DOHH2 (cell line): ENCODE measurements at regions not wholly inside any gene's neighbourhood (a gene's known extent, or its start where the extent isn't known, plus 50 kb on each side); places are given as distances from the start of the nearest gene placed in this dataset.

Source experiments
- H3F3A ChIP-seq: fragments of 200-600 bp; sonication (generic), shearing (Covaris generic); 2 replicates; pipeline ENCODE4 v1.6.0; 2016; ENCODE audit warnings: antibody characterized with exemption, mild to moderate bottlenecking; ENCODE audit not compliant: control insufficient read depth, insufficient read depth
- H3K27ac ChIP-seq: fragments of 200-600 bp; sonication (generic); 2 replicates; pipeline ENCODE4 v1.5.1; 2014; ENCODE audit warnings: low read depth, mild to moderate bottlenecking, low read length, moderate library complexity
- H3K27me3 ChIP-seq: fragments of 200-600 bp; sonication (generic); 2 replicates; pipeline ENCODE4 v1.6.1; 2014; ENCODE audit warnings: mild to moderate bottlenecking, low read length, mixed read lengths; ENCODE audit not compliant: control insufficient read depth
- H3K36me3 ChIP-seq: fragments of 200-600 bp; sonication (generic); 2 replicates; pipeline ENCODE4 v1.6.1; 2014; ENCODE audit warnings: mild to moderate bottlenecking, low read length, moderate library complexity, mixed read lengths; ENCODE audit not compliant: control insufficient read depth
- H3K4me1 ChIP-seq: fragments of 200-600 bp; sonication (generic); 2 replicates; pipeline ENCODE4 v1.6.1; 2014; ENCODE audit warnings: mild to moderate bottlenecking, low read length, mixed read lengths; ENCODE audit not compliant: control insufficient read depth
- H3K4me2 ChIP-seq: fragments of 200-600 bp; sonication (generic); 2 replicates; pipeline ENCODE4 v1.6.0; 2014; ENCODE audit warnings: mild to moderate bottlenecking, low read length, moderate library complexity
- H3K4me3 ChIP-seq: fragments of 200-600 bp; sonication (generic); 2 replicates; pipeline ENCODE4 v1.5.1; 2014; ENCODE audit warnings: mild to moderate bottlenecking, low read length, mixed read lengths
- H3K79me2 ChIP-seq: fragments of 200-600 bp; sonication (generic); 2 replicates; pipeline ENCODE4 v1.6.1; 2014; ENCODE audit warnings: mild to moderate bottlenecking, low read length, mixed read lengths; ENCODE audit not compliant: control insufficient read depth
- H3K9me2 ChIP-seq: fragments of 200-600 bp; sonication (generic); replicated peaks from 2 replicates; pipeline ENCODE4 v1.6.1; 2014; ENCODE audit warnings: mild to moderate bottlenecking, low read length, mixed read lengths; ENCODE audit not compliant: control insufficient read depth
- H3K9me3 ChIP-seq: fragments of 200-600 bp; sonication (generic); 2 replicates; pipeline ENCODE4 v1.6.1; 2014; ENCODE audit warnings: antibody characterized with exemption, low read length, mixed read lengths; ENCODE audit not compliant: control insufficient read depth, insufficient read depth
- H4K20me1 ChIP-seq: fragments of 200-600 bp; sonication (generic); 2 replicates; pipeline ENCODE4 v1.6.0; 2014; ENCODE audit warnings: low read depth, mild to moderate bottlenecking, antibody characterized with exemption, low read length, moderate library complexity; ENCODE audit not compliant: control insufficient read depth, insufficient read depth
- EZH2phosphoT487 ChIP-seq: fragments of 200-600 bp; sonication (generic); IDR thresholded peaks from 2 replicates; pipeline ENCODE4 v1.6.1; 2017; ENCODE audit warnings: borderline replicate concordance, mild to moderate bottlenecking, antibody characterized with exemption, low read length, moderate library complexity, mixed read lengths
- TF ChIP-seq, protein P1 (sequence below): fragments of 200-600 bp; sonication (generic); IDR thresholded peaks from one replicate; pipeline ENCODE4 v1.5.1; 2014; ENCODE audit warnings: antibody characterized with exemption, mild to moderate bottlenecking, low read depth, low read length; ENCODE audit not compliant: poor library complexity, severe bottlenecking

DNA sequence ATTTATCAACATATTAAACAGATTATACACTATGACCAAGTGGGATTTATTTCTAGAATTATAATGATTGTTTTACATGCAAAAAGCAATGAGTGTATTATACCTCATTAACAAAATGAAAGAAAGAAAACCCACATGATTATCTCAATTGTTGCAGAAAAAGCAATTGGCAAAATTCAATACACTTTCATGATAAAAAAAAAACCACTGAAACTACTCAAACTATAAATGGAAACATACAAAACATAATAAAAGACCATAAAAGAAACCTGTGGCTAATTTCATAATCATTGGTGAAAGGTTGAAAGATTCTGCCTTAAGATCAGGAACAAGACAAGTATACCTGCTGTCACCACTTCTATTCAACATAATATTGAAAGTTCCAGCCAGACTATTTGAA lies 325.9 kb downstream of the AKAIN1 start:
- TF ChIP-seq EZH2phosphoT487, result no peak
- TF ChIP-seq, protein P1, sequence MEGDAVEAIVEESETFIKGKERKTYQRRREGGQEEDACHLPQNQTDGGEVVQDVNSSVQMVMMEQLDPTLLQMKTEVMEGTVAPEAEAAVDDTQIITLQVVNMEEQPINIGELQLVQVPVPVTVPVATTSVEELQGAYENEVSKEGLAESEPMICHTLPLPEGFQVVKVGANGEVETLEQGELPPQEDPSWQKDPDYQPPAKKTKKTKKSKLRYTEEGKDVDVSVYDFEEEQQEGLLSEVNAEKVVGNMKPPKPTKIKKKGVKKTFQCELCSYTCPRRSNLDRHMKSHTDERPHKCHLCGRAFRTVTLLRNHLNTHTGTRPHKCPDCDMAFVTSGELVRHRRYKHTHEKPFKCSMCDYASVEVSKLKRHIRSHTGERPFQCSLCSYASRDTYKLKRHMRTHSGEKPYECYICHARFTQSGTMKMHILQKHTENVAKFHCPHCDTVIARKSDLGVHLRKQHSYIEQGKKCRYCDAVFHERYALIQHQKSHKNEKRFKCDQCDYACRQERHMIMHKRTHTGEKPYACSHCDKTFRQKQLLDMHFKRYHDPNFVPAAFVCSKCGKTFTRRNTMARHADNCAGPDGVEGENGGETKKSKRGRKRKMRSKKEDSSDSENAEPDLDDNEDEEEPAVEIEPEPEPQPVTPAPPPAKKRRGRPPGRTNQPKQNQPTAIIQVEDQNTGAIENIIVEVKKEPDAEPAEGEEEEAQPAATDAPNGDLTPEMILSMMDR, result no peak
- Histone ChIP-seq H3K27ac (no peak overlapping the region), H3K9me2 (no peaks in the 10 kb centered on the region), H3K79me2 (no peaks in the 10 kb centered on the region), H3F3A (no peaks in the 10 kb centered on the region), H3K9me3 (no peaks in the 10 kb centered on the region), H4K20me1 (no peaks in the 10 kb centered on the region), H3K4me1 (no peaks in the 10 kb centered on the region), H3K27me3 (no peaks in the 10 kb centered on the region), H3K4me3 (no peak overlapping the region), H3K36me3 (no peaks in the 10 kb centered on the region), H3K4me2 (no peak overlapping the region)

DNA sequence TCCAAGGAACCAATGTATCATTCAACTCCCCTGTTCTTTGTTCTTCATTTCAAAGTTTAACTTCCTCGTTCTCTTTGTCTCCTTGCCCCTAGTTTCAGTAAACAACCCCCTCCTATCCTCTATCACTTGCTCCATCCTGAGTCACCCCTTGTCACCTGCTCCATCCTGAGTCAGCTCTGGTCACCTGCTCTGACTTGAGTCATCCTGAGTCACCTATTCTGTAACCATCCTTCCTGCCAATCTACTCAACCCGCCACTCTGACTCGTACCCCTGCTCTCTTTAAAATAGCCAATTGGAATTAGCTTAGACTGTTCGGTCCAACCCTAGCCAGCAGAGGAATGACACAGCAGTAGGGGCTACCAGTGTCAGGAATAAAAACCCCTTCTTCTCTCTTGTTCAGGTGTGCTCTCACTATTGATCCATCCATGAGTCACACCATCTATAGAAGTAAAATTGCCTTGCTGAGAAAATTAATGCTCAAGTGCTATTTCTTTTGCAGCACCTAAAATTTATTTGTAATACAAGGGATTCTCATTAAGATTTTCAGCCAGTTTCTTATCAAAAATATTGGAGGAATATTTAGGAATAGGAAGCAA lies 326.8 kb downstream of the AKAIN1 start:
- no peaks in the 10 kb centered on the region for H3K9me2 ChIP-seq
- H3K9me3 ChIP-seq, result no peaks in the 10 kb centered on the region
- H3K4me1 ChIP-seq, result no peaks in the 10 kb centered on the region
- H3K27ac ChIP-seq, result no peak overlapping the region
- H3K79me2 ChIP-seq, result no peaks in the 10 kb centered on the region
- H3K4me2 ChIP-seq, result no peak overlapping the region
- TF ChIP-seq EZH2phosphoT487, result no peak
- TF ChIP-seq, protein P1, result no peak
- no peaks in the 10 kb centered on the region for H4K20me1 ChIP-seq
- H3K4me3 ChIP-seq, result no peak overlapping the region
- no peaks in the 10 kb centered on the region for H3K36me3 ChIP-seq
- H3K27me3 ChIP-seq, result no peaks in the 10 kb centered on the region
- no peaks in the 10 kb centered on the region for H3F3A ChIP-seq

DNA sequence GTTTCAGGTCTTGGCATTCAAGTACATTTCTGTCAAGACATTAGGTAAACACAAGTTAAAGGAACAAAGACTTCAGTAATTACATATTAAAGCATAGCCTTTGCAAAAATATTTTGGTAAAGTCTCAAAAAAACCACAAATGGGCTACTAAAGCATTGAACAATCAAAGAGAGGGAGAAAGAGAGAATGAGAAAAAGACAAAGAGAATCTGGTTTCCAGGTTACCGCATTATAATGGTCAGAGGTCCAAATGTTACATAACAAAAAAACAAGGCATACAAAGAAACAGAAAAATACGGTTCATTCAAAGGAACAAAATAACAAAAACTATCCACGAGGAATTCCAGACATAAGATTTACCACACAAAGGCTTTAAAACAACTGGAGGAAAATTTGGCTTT lies 327.9 kb downstream of the AKAIN1 start:
- H3K9me3 ChIP-seq, result no peaks in the 10 kb centered on the region
- H3K4me2 ChIP-seq, result no peak overlapping the region
- no peak overlapping the region for H3K4me3 ChIP-seq
- H3K27ac ChIP-seq, result no peak overlapping the region
- H4K20me1 ChIP-seq, result no peaks in the 10 kb centered on the region
- no peaks in the 10 kb centered on the region for H3K79me2 ChIP-seq
- H3K9me2 ChIP-seq, result no peaks in the 10 kb centered on the region
- no peaks in the 10 kb centered on the region for H3K36me3 ChIP-seq
- no peaks in the 10 kb centered on the region for H3K4me1 ChIP-seq
- H3K27me3 ChIP-seq, result no peaks in the 10 kb centered on the region
- no peaks in the 10 kb centered on the region for H3F3A ChIP-seq
- TF ChIP-seq EZH2phosphoT487, result no peak
- TF ChIP-seq, protein P1, result no peak
